HCEC 1CT (cell line): ENCODE measurements at regions not wholly inside any gene's neighbourhood (a gene's known extent, or its start where the extent isn't known, plus 50 kb on each side); places are given as distances from the start of the nearest gene placed in this dataset.
"Not testable (repeated sequence)": the region's sequence is repeated elsewhere in the genome, so short reads cannot be mapped to it uniquely, and the experiment has no call there.

ENCODE experiments used
- DNase-seq: peaks from one replicate; pipeline ENCODE4 v3.0.0-alpha.2; 2017

- no peak for DNase-seq
Measured at GRCh38 chr4:184280137-184280536, 62.5 kb upstream of the ENPP6 start.

GRCh38 chr4:184279496-184280061 lies 61.9 kb upstream of the ENPP6 start:
- no peak for DNase-seq

GRCh38 chr4:184277769-184278168 lies 60.1 kb upstream of the ENPP6 start:
- not testable (repeated sequence) for DNase-seq

- DNase-seq = not testable (repeated sequence)
Measured at GRCh38 chr4:184277010-184277409, 59.3 kb upstream of the ENPP6 start.

GRCh38 chr4:184276346-184276745 lies 58.7 kb upstream of the ENPP6 start:
- not testable (repeated sequence) for DNase-seq

- no peak for DNase-seq
Measured at GRCh38 chr4:184275766-184276165, 58.1 kb upstream of the ENPP6 start.

GRCh38 chr4:184274286-184274951 lies 56.7 kb upstream of the ENPP6 start:
- no peak for DNase-seq

- no peak for DNase-seq
Measured at GRCh38 chr4:184273166-184274147, 55.8 kb upstream of the ENPP6 start.

GRCh38 chr4:184270808-184271413 lies 53.2 kb upstream of the ENPP6 start:
- no peak for DNase-seq

GRCh38 chr4:184269879-184270430 lies 52.3 kb upstream of the ENPP6 start:
- no peak for DNase-seq

GRCh38 chr4:184268584-184269160 lies 51.0 kb upstream of the ENPP6 start:
- DNase-seq = peak; percentile 9

GRCh38 chr4:184267673-184268583 lies 50.3 kb upstream of the ENPP6 start:
- DNase-seq = peak; percentile 75
